Right atrium auricular region (tissue), 2 donors: ENCODE measurements at regions not wholly inside any gene's neighbourhood (a gene's known extent, or its start where the extent isn't known, plus 50 kb on each side); places are given as distances from the start of the nearest gene placed in this dataset.

Experiments
- DNase-seq: peaks from one replicate; pipeline ENCODE4 v3.0.0-alpha.2; 2019; ENCODE audit warnings: low spot score
- H3K27ac ChIP-seq, 2 donors: fragments of 200-600 bp; sonication (generic); 1 replicate in 1 of 2; 2 replicates in 1 of 2; pipeline ENCODE4 v1.5.1; 2016 to 2019
- H3K27me3 ChIP-seq, 2 donors: fragments of 200-600 bp; sonication (generic); one replicate each; pipeline versions ENCODE4 v1.5.1 to v1.6.0; 2017 to 2019
- H3K36me3 ChIP-seq: fragments of 200-600 bp; sonication (generic); one replicate; pipeline ENCODE4 v1.5.1; 2016
- H3K4me1 ChIP-seq, 2 donors: fragments of 200-600 bp; sonication (generic); one replicate each; pipeline versions ENCODE4 v1.5.1 to v1.6.0; 2017 to 2019
- H3K4me3 ChIP-seq, 2 donors: fragments of 200-600 bp; sonication (generic); 1 replicate in 1 of 2; 2 replicates in 1 of 2; pipeline ENCODE4 v1.5.1; 2017 to 2019; ENCODE audit warnings: mild to moderate bottlenecking in 1 of 2, moderate library complexity in 1 of 2
- H3K9me3 ChIP-seq, 2 donors: fragments of 200-600 bp; sonication (generic); one replicate each; pipeline ENCODE4 v1.5.1; 2019
- TF ChIP-seq, protein P1 (sequence below), 2 donors: fragments of 200-600 bp; sonication (generic); IDR thresholded peaks; one replicate each; pipeline ENCODE4 v1.5.1; 2019; ENCODE audit warnings: antibody characterized with exemption in 2 of 2

DNA sequence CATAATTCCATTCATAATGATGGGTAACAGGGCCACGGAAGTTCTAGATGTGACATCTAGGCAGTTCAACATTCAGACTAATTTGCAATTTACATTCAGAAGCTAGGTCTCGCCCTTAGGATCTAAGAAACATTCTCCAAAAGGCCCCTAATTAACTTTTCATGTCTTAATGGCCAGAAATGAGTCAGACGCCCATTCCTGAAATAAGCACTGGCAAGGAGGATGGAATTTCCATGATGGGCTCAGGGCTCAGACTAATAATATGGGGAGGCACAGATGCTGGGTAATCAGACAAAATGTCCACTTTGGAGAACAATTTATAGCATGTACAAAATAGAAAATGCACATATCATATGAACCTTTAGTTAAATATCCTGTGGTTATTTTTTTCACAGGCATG lies 102.8 kb upstream of the RPS6KA3 start:
- Histone ChIP-seq H3K27ac (no peak overlapping the region), H3K36me3 (no peaks in the 10 kb centered on the region), H3K27me3 (no peaks in the 10 kb centered on the region), H3K9me3 (no peaks in the 10 kb centered on the region), H3K4me3 (no peak overlapping the region), H3K4me1 (no peaks in the 10 kb centered on the region)
- DNase-seq, result no peak
- TF ChIP-seq, protein P1, sequence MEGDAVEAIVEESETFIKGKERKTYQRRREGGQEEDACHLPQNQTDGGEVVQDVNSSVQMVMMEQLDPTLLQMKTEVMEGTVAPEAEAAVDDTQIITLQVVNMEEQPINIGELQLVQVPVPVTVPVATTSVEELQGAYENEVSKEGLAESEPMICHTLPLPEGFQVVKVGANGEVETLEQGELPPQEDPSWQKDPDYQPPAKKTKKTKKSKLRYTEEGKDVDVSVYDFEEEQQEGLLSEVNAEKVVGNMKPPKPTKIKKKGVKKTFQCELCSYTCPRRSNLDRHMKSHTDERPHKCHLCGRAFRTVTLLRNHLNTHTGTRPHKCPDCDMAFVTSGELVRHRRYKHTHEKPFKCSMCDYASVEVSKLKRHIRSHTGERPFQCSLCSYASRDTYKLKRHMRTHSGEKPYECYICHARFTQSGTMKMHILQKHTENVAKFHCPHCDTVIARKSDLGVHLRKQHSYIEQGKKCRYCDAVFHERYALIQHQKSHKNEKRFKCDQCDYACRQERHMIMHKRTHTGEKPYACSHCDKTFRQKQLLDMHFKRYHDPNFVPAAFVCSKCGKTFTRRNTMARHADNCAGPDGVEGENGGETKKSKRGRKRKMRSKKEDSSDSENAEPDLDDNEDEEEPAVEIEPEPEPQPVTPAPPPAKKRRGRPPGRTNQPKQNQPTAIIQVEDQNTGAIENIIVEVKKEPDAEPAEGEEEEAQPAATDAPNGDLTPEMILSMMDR (IDR thresholded peaks at IDR 0.05), result no peak

DNA sequence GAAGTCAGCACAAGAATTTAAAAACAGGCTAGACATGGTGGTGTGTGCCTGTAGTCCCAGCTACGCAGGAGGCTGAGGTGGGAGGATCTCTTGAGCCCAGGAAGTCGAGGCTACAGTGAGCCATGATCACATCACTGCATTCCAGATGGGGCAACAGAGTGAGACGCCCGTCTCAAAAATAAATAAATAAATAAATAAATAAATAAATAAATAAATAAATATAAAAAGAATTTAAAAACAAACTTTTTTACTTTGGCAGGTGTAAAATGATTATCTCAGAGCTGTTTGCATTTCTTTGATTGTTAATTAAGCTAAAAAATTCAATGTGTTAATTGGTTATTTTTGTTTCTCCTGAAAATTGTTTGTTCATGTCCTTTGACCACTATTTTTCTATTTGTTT lies 97.5 kb upstream of the RPS6KA3 start:
- Histone ChIP-seq H3K9me3 (no peaks in the 10 kb centered on the region), H3K4me3 (no peak overlapping the region), H3K36me3 (no peaks in the 10 kb centered on the region), H3K4me1 (peaks cover 0 to 16% of the 10 kb centered on the region in 2 donors), H3K27me3 (no peaks in the 10 kb centered on the region), H3K27ac (no peak overlapping the region)
- no peak for DNase-seq
- TF ChIP-seq, protein P1 (IDR thresholded peaks at IDR 0.05), result no peak

DNA sequence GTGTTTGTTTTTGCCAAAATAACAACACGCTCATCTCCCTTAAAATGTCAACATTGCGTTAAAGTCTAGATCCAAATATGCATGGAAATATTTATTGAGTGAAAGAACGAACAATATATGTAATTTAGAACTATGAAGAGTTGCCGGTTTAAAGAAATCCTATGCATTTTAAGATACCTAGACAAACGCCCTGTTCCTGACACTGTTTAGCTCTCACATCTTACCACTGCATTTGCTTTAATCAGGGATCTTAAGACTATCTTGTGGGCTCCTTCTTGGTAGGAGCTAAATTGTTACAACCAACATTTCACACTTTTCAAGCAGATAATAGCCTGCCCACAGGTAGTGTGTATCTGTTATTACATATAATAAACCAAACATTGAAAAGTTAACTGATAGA lies 96.6 kb upstream of the RPS6KA3 start:
- H3K9me3 ChIP-seq, result no peaks in the 10 kb centered on the region
- TF ChIP-seq, protein P1 (IDR thresholded peaks at IDR 0.05), result no peak
- H3K27me3 ChIP-seq, result no peaks in the 10 kb centered on the region
- H3K4me1 ChIP-seq, result peaks cover 0 to 16% of the 10 kb centered on the region in 2 donors
- peak overlapping the region in 1 of 2 donors; percentile 86 for H3K27ac ChIP-seq
- DNase-seq, result no peak
- no peak overlapping the region for H3K4me3 ChIP-seq
- H3K36me3 ChIP-seq, result no peaks in the 10 kb centered on the region

DNA sequence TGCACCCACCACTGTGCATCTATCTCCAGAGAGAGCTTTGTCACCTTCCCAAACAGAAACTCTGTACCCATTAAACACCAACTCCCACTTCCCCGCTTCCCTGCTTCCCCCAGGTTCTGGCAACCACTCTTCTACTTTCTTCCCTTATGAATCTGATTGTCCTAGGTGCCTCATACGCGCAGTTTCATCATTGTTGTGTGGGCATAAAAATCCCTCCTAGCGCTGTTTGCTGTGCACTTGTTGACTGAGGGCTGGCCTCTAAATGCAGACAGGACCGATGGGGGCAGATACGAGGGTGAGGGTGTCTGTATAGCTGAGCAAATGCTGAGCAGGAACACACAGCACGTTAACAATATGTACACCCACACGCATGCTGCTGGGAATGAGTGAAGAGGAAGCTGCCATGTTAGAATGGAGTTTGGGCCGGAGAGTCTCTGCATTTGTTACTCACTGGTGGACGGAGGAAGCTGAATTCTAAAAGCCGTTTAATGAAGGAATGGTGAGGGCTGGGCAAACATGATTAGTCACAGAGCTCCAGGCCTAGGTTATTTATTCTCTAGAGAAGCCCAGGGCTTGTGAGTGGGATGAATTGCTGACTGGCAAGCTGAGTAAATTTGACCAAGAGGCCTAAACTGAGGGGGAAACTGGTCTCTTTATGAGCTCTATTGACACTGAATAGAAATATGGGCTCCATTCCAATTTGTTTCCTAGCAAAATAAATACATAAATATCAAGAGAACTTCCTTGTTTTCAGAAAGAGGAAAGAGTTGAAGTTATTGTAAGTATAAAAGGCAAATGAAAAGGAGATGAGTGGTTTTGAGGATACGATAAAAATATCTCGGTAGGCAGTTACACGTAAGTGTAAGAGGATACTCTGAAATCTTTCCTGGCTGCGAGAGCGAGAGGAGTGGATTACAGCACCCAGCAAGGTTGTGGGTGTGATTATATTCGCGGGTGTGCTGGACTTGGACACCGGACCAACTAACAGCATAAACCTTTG lies 95.9 kb upstream of the RPS6KA3 start:
- Histone ChIP-seq H3K27ac (peak overlapping the region; percentile 68 to 86), H3K4me3 (no peak overlapping the region), H3K9me3 (no peaks in the 10 kb centered on the region), H3K27me3 (no peaks in the 10 kb centered on the region), H3K36me3 (no peaks in the 10 kb centered on the region), H3K4me1 (peaks cover 0 to 16% of the 10 kb centered on the region in 2 donors)
- TF ChIP-seq, protein P1 (IDR thresholded peaks at IDR 0.05), result no peak
- DNase-seq, result no peak

DNA sequence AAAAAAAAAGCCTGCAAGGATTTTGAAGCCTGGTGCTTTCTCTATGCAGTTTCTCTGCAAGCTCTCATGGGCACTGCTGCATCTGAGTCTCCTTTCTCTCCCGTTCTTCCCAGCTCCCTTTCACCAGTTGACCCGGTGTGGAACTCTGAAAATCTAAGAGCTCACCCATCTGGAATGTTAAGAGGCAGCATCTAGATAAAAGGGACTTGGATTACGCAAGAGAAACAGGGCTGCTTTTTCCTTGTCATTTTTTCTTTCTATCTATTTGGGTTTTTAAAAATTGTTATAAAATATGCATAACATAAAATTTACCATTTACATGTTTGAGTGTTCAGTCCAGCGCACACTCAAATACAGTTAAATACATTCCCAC lies 95.2 kb upstream of the RPS6KA3 start:
- H3K36me3 ChIP-seq, result no peaks in the 10 kb centered on the region
- no peaks in the 10 kb centered on the region for H3K27me3 ChIP-seq
- no peak for DNase-seq
- H3K27ac ChIP-seq, result peak overlapping the region; percentile 68 to 86
- no peaks in the 10 kb centered on the region for H3K9me3 ChIP-seq
- peaks cover 0 to 16% of the 10 kb centered on the region in 2 donors for H3K4me1 ChIP-seq
- TF ChIP-seq, protein P1 (IDR thresholded peaks at IDR 0.05), result no peak
- H3K4me3 ChIP-seq, result no peak overlapping the region
